GM18909 (cell line): ENCODE measurements at regions not wholly inside any gene's neighbourhood (a gene's known extent, or its start where the extent isn't known, plus 50 kb on each side); places are given as distances from the start of the nearest gene placed in this dataset.

Experiments used
- ATAC-seq: cut with Tn5 transposase; IDR thresholded peaks from one replicate; pipeline ENCODE4 v1.9.1; 2021; ENCODE audit warnings: mild to moderate bottlenecking; ENCODE audit not compliant: unreplicated experiment, poor library complexity

GRCh38 chr2:64330281-64331113 is 123.5 kb upstream of the LGALSL start:
- ATAC-seq: no peak

- ATAC-seq: no peak
Measured at GRCh38 chr2:64331114-64331645, 122.8 kb upstream of the LGALSL start.

DNA sequence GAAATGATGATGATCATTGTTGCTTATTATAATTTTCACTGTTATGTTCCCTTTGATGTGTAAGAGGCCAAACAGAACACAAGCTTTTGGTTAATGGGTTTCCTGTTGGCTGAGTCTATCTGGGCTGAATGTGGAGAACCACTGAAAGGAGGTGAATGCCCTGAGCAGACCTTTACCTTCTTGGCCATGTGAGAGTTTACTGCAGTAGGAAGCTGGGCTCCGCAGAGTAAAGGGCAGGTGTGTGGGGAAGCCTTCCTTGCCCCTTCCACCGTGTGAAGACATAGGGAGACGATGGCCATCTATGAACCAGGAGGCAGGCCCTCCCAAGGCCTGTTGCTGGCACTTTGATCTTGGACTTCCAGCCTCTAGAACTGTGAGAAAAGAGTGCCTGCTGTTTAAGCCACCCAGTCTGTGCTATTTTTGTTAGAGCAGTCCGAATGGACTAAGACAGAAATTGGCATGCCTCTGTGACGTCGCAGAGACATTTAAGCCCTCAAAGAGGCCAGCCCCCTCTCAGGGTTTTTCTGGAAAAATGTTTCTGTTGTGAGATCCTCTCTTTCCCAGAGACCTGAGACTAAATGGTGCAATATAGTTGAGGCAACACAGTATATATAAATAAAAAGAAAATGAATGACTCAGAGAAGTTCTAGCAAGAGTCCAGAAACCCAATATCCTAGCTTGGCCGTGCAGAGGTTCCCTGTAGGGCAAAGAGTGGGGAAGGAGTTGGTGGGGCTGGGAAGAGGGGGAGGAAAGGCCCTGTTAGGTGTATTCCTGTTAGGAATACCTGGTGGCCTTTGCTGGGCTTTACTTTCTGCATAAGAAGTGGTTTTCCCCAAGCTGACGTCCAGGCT is 121.9 kb upstream of the LGALSL start:
- no peak for ATAC-seq

DNA sequence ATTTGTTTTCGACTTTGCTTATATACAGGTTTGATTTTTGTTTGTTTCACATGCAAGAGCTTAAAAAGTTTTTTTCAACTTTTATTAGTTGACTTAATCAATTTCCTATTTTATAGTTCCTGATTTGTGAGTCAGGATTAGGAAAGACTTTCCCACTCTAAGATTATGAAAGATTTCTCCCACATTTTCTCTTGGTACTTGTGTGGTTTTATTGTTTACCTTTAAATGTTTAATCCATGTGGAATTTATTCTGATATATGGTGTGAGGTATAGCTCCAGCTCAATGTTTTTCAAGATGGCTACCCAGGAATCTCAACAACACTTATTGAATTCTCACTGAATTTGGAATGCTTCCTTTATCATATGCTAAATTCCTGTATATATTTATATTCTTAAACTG is 117.8 kb upstream of the LGALSL start:
- ATAC-seq: no peak

GRCh38 chr2:64337314-64337713 is 116.6 kb upstream of the LGALSL start:
- ATAC-seq: no peak

DNA sequence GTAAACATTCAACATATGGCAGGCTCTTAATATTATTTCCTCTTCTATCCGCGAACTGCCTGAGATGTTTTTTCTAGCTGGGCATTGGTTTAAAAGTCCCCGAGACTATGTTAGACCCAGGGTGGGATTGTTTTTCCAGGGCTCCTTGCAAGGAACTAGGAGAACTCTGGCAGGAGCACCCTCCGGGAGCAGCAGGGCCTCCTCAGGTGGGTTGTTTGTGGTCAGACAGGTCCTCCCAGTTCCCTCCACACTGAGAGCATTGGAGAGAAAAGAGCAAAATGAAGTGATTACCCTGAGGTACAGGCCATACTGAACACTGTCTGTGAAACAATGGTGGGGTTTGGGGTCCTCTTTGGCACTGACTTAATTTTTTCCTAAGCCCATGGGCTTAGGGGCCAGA is 115.9 kb upstream of the LGALSL start:
- ATAC-seq: no peak

DNA sequence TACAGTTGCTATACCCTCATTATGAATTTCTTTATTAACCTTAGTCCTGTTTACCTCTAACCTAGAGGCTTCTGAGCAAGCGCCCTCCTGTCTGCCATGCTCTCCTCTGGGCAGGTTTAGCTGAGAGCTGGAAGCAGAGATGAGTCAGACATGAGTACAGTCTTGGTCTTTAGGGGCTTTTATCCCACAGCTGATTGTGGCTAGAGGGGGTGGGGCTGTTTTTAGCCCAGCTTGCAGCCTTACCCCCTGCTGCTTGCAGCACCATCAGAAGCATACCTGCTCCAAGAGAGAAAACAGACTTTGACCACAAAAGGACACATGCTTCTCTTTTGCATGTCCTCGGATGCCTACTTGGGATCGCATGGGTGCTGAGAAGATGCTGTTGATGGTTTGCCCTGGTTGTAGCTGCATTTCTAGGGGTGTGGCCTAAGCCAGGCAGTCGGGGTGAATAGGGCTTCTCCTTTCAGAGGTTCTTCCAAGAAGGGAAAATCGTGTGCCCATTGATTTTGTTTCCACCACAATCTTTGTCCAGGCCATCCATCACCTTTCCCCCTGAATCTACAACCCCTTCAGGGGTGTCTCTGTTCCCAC is 115.0 kb upstream of the LGALSL start:
- no peak for ATAC-seq

DNA sequence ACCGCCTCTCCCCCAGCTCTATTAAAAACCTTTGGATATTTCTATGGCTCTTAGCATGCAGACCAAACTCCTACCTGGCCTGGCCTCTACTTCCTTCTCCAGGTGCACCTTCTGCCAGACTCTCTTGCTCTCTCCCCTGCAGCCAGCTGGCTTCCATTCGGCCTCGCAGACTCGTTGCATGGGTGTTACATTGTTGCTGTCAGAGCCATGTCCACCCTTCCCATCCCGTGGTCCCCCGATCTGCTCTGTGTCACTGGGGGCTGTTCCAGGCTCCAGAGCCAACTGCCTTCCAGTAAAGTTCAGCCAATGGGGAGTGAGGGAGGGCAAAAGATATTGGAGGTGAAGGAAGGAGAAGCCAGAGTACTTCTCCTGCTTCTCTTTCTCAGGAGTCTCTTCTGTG is 112.5 kb upstream of the LGALSL start:
- ATAC-seq: no peak

- no peak for ATAC-seq
Measured at GRCh38 chr2:64342195-64343099, 111.5 kb upstream of the LGALSL start.

GRCh38 chr2:64344999-64345576 is 108.9 kb upstream of the LGALSL start:
- no peak for ATAC-seq

- no peak for ATAC-seq
Measured at GRCh38 chr2:64345998-64346397, 108.0 kb upstream of the LGALSL start.

DNA sequence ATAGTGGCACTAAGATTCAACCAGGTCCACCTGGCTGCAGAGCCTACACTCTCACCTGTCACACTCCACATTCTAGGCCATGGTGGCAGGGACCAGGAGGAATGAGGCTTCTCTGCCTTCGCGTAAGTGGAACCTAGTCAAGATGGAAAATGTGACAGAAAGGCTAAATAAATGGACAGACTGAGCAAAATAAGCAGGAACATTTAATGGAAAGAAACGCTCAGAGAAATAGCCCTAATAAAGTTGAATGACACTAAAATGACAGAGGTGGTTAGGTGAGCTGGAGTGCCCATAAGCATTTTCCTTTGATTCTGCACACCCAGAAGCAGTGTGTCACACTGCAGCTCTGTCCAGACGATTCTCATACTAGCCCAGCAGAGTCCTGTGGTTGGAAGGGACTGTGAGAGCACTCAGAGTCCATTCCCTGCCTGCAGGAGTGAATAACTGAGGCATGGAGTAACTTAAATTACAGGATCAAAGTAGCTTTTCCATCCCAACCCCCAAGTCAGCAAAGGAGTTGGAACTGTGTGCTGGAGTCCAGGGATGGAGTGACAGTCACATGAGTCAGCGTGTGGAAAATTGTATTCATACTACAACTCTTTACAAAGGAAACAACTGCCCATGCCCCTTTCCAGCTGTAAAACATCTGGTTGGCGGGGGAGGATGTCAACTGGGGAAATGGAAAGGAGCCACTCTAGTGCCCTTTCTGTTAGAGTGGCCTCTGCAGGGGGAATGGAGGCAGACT is 105.4 kb upstream of the LGALSL start:
- no peak for ATAC-seq

GRCh38 chr2:64349131-64349530 is 104.8 kb upstream of the LGALSL start:
- no peak for ATAC-seq

DNA sequence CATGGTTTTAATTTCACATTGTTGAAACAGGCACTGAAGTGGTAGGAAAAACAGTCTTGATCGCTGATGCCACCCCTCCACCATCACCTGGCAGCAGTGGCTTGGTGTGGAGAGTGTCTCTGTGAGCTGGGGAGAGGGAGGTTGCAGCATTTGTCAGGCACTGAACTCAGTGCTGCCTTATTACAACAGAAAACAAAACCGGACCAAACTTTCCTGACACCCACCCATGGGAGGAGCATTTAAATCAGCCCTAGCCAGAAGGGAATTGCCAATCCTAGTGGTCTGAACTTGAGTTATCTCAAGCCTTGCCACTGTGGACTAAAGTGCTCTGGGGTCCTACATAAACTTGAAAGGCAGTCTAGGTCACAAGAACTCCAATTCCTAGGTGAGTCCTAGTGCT is 103.0 kb upstream of the LGALSL start:
- ATAC-seq: no peak

DNA sequence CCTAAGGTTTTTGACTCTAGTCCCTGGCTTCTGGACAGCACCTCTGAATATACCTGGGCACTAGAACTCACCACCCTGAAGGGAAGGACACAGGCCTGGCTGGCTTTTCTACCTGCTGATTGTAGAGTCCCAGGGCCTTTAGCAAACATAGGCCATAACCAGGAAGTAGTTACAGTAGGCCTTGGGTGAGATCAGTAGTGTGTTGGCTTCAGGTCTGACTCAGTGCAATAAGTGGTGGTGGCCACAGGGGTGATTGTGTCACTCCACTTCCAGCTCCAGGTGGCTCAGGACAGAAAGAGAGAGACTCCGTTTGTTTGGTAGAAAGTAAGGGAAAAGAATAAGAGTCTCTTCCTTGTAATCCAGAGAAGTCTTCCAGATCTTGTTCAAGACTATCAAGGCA is 101.7 kb upstream of the LGALSL start:
- no peak for ATAC-seq

DNA sequence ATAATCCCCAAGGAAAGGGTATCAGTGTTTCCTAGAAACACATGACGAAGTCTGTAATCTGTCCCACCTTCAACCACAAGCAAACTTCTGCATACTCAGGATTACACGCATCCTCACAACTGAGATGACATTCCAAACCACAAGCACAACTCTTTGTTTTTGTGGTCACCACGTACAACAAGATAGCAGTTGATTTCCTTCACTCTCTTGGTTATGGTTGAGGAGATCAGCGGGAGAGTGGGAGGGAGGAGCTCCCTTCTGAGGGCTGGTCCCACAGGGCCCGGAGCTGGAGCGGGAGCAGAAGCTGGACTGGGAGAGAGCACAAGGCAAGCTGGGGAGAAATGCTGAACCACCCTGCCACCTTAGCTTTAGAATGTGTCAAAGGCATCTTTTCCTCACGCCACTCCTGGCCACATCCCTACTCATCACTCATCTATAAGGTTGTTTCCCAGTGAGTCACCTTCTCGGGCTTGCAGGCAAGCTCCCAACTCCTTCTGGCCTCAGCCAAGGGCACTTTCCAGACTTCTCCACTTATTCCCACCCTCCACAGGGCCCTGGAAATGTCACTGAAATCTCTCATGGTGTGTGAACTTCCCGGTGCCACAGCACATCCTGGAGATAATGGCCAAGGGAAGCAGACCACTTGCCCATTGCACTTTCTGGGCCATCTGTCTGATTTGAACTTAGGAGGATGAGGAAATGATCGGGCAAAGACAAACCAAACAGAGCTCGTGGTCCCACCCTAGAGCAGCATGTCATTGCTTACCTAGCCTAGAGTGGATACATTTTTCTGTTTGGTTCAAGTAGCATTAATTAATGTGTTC is 98.9 kb upstream of the LGALSL start:
- ATAC-seq: no peak

- ATAC-seq: no peak
Measured at GRCh38 chr2:64356906-64357305, 97.1 kb upstream of the LGALSL start.
